GM21576 (cell line): ENCODE measurements at regions not wholly inside any gene's neighbourhood (a gene's known extent, or its start where the extent isn't known, plus 50 kb on each side); places are given as distances from the start of the nearest gene placed in this dataset.

ENCODE experiments used
- ATAC-seq: cut with Tn5 transposase; IDR thresholded peaks from one replicate; pipeline ENCODE4 v1.9.1; 2021; ENCODE audit warnings: mild to moderate bottlenecking, moderate library complexity; ENCODE audit not compliant: unreplicated experiment

DNA sequence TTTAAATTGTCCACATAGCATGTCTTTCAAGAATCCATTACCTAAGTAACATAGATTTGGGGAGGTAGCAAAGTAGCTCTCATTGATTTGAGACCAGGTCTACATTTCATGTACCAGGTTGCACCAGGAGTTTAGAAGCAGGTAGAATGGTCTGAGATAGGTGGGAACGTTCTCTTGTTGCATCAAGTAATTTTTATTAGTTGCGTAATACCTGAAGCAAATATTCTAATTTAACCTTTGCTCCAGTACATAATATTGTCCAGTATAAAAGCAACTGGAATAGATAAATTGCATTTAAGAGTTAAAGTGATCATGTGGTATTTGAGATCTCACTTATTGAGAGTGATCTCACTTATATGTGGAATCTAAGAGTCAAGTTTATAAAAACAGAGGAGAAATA lies 597.1 kb upstream of the PRMT6 start:
- no peak for ATAC-seq

DNA sequence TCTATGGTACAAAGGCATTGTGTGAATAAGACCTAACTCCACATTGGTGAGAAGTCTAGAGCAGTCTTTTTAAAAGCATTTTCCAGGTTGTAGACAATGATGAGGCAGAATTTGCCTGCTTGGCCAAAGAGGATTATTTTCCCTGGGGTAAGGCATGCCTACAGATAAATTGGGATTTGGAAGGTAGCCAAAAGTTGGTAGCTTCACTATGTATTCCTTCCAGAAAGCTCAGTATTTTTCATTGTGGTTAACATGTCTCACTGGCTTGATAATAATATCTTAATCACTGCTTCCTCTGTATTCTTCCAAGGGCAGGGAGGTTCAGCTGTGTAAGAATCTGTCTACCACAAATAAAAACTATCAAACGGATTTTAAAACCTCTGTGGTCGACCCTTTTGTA lies 590.8 kb upstream of the PRMT6 start:
- no peak for ATAC-seq

DNA sequence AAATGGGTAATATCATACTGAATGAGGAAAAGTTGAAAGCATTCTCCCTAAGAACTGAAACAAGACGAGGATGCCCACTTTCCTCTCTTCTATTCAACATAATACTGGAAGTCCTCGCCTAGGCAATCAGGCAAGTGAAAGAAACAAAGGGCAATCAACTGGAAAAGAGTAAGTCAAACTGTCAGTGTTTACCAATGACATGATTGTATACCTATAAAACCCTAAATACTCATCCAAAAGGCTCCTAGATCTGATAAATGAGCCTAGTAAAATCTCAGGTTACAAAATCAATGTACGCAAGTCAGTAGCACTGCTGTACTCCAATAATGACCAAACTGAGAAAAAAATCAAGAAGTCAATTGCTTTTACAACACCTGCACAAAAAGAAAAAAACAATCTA lies 575.8 kb upstream of the PRMT6 start:
- ATAC-seq, result no peak

DNA sequence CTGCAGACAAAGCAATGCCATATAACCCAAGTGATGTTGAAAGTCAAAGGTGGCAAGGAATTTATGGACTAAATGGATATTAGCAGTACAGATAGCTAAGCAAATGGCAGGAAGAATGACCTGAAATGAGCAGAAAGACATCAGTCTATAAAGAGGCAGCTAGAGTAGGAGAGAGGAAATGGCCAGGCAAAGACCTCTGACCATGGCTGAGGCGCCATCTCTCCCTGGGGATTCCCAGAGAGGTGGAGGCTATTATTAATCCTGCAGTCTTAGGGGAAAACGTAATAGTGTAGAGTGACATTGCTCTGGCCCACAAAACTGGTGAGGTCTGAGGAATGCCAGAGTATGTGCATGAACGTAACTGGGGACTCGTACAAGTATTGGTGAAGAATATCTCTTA lies 563.6 kb upstream of the PRMT6 start:
- ATAC-seq, result no peak

DNA sequence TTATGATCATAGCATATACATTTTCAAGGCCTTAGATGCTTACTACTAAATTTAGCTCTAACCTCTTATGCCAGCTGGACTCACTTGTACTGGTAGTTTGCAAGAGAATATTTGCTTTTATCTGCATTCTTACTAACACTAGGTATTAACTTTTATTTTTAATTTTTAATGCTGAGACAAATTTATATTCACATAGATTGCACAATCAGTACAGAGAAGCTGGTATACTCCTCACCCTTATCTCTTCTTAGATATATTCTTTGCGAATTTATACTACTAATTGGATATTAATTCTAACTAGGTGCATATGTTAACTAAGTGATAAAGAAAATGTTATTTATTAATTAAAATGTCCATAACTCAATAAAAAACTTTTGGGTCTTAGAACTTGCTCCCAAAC lies 561.8 kb upstream of the PRMT6 start:
- ATAC-seq, result no peak

DNA sequence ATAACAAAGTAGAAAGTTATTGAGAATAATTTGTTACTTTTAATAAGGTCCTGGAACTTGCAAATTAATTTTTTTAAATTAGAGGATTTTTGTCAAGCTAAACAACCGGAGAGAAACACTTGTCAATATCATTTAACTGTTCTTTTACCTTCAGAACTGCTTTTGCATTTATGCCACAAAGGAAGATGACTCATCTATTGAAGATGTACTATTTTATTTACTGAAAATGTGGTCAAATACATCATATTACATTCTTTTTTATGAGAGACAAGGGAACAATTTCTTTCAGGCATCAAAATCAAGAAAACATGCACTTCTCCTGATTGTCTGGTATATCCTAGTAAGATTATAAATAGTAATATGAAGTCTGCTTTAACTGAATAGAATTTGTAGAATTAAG lies 558.2 kb upstream of the PRMT6 start:
- no peak for ATAC-seq

DNA sequence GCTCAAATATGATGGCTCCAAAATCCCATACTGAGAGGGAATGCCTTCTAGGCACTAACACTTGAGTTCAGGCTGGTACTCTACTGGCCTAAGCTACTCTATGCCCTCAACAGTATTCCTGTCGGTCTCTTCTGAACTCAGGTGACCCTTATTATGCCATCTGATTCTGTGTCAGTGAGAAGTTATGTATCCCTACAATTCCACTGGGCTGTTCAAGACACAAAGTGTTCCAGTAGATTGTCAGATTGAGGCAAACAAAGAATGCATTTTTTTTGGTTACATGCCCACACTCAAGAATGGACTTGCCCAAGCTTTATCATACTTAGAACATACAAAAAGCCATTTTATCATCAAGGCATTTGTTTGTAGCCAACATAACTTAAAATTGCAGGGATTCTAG lies 553.8 kb upstream of the PRMT6 start:
- ATAC-seq, result no peak

DNA sequence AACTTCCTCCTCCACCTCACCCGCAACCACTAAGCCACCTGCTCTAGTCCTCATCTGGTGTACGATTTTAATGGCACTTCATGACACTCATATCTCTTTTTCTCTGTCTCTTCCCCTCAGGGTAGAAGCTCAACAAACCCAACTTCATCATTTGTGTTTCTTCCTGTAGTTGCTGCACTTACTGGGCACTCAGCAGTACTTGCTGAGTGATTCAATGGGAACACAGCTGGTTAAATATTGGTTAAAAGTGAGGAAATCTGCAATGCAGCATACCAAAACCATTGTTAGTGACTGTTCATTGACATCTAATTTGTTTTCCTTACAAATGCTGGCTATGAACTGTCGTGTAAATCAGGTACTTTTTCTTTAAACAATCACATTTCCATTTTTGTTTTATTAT lies 541.1 kb upstream of the PRMT6 start:
- ATAC-seq, result no peak

DNA sequence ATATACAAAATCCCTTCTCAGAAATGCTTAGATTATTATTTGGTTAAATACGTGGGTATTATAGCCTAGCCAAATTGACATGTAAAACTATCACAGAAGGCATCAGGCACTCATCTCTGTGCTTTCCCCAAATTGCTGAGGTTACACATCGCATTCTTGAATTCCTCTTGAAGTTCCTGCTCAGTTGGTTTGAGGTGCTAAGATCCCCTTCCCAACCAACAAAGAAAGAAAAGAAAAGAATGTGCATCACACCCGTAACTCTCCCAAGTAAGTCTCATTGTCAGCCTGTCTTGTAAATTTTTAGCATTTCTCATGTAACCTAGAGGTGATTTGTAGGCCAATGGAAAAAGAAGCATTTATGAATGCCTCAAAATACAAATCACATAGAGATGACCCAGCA lies 539.2 kb upstream of the PRMT6 start:
- no peak for ATAC-seq

DNA sequence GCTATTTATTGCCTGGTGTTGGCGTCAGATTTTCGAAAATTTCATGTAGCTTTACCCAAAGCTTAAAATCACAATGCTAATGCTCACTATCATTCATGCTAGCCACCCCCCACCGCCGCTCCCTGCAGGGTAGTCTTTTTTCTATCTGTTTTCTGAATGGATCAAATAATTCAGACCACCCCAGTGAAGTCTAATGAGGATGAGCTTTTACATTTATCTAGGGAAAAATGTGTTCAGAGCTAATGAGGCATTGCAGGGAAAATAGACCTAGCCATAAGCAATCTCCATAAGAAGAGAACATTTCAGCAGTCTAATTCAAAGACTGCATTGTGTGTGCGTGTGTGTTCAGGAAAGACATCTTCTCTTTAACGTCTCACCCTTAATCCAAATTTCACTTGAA lies 533.0 kb upstream of the PRMT6 start:
- ATAC-seq, result no peak

DNA sequence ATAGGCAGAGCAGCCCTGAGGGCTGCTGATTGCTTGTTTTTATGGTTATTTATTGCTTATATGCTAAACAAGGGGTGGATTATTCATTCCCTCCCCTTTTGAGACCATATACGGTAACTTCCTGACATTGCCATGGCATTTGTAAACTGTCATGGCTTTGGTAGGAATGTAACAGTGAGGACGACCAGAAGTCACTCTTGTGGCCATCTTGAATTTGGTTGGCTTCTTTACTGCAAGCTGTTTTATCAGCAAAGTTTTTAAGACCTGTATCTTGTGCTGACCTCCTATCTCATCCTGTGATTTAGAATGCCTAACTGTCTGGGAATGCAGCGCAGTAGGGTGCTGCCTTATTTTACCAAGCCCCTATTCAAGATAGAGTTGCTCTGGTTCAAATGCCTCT lies 531.8 kb upstream of the PRMT6 start:
- ATAC-seq, result no peak

DNA sequence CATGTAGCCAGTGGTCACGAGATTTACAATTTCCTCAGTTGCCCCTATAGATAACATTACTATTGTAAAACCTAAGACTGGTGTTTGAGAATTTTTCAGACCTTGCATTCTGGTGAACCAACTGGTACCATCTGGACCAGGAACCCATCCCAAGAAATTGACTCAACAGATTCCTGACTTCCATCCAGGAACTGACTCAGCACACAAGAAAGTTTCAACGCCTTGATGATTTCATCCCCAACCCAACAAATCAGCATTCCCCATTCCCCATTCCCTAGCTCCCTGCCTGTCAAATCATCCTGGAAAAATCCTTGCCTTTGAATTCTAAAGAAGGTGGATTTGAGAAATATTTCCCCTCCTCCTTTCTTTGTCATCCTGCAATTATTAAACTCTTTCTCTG lies 529.8 kb upstream of the PRMT6 start:
- ATAC-seq, result no peak

DNA sequence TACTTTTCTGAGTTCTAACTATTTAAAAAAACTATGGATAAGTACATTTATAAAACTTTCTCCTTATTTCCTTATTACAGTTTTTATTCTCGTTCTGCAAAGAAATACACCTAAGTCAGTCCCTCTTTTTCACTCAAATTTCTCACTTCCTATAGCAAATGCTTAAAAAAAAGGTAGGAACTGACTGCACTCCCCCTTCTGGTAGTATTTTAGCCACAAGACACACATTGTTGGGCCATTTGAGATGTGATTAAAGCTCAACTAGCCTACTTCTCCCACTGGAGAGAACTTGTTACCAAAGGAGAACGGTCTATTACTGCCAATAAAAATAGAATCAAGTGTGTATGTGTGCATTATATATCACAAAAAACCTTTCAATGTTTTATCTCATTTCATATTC lies 521.9 kb upstream of the PRMT6 start:
- no peak for ATAC-seq

DNA sequence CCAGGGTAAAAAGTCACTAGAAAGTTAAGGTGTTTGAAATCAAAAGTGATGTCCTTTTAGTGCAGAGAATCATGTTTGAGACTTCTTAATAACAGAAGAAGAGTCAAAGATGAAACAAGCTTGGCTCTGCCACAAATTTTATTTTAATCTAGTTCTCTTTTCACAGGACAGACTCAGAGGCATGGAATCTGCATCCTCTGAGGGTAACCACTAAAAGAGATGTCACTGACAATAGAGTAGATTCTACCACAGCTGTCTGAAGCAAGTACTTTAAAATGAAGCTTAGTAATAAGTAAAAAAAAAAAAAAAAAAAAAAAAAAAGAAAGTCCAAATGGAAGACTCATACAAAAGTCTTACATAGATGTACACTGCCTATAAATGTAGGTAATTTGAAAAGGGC lies 519.7 kb upstream of the PRMT6 start:
- ATAC-seq, result no peak

DNA sequence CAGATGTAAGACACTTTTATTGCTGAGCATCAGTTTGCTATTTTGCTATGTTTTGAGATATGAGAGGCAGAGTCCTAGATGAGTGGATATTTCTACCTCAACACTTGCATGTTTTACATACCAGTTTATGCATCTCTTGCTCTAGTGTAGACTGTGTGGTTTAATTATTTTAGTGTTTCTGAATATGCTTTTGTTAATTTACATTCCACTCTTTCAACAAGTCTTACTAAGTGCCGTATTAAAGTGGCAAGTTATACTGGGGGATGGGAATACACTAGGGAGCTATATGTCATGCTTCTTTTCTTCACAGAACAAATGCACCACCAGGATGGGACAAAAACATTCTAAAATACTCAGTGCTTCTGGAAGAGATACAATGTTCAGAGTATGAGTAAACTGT lies 507.7 kb upstream of the PRMT6 start:
- ATAC-seq, result no peak

DNA sequence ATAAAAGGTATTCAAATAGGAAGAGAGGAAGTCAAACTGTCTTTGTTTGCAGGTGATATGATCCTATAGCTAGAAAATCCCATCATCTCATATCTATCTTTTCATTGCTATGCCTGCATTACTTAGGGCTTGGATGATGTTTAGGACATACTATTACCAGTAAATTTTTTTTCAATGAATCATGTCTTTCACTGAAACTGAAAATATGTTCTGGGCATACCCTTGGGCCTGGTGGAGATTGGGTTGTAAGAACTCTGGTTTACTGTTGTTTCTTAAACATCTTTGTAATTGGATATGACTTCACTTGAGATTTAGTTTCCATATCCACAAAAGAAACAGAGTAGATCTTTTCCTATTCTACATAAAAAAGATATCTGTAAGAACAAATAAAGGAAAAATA lies 502.2 kb upstream of the PRMT6 start:
- no peak for ATAC-seq

DNA sequence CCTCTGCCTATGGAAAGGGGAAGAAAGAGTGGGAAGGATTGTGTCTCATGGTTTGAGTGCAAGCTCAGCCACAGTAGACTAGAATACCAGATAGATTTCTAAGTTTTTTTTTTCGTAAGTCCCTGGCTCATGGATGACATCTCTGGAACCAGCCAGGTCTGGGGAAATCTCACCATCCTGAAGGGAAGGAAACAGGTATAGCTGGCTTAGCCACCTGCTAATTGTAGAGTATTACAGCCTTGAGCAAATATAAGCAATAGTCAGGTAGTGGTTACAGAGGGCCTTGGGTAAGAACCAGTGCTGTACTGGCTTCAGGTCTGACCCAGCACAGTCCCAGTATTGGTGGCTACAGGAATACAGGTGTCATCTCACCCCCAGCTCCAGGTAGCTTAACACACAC lies 500.9 kb upstream of the PRMT6 start:
- no peak for ATAC-seq

DNA sequence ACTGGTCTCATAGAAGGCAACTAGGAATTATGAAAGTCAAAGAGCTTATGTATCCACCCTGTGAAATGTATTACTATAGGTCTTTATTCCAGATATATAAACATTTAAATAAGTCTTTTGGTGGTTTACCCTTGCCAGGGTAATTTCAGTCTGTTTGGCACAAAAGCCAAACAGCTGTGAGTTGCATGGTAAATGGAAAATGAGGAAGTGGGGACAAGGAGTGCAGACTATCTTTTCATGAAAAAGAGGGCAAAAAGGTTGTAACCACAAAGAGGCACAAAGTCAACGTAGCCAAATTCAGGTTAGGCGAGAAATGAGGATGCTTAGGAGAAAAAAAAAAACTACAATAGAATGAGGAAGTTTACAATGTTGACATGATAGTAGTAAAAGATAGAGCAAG lies 492.3 kb upstream of the PRMT6 start:
- ATAC-seq, result no peak

DNA sequence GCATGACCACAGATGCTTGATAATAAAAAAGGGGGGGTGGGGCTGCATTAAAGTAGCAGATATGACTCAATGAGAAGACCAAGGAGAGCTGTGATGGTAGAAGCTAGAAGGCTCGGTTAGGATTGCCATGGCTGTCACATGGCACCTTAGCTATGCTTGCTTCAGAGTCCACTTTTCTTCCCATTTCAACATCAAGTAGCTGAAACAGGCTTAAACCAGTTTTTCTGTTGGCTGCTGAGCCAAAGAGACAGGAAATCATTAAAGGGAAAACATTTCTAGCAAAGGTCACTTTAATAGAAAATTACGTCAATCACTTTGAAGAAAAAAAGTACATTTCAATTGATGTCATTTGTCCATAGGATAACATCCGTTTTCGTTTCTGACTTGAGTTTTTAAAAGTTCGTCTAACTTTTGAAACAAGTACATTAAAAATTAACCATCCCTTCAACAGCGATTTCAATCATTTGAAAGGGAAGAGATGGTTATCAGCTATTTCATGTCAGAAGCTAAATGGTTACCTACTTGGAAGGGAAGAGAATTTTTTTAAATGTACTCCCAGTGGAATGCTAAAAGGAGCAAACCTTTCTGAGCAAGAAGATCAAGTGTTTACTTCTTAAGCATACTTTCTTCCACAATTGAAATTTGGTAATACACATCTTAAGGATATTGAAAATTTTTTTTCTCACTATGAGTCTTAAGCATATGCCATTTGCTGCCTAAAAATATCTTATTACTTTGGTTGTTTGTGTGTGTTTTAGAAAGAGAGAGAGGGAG lies 488.1 kb upstream of the PRMT6 start:
- no peak for ATAC-seq

DNA sequence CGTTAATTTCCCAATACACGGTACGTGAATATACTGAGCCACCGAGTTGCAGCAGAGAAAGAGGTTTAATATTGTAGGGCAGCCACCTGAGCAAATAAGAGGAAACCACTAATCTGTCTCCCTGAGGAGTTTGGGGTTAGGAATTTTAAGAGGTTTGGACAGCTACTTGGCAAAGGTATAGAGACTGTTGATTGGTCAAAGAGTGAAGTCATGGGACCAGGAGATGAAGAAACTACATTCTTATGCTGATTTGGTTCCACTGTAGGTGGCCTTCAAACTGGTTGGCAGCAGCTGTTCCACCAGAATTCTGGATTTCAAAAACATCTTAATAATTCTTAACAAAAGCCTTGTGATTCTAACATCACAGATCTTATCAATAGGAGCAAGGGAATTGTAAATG lies 485.4 kb upstream of the PRMT6 start:
- ATAC-seq, result no peak

DNA sequence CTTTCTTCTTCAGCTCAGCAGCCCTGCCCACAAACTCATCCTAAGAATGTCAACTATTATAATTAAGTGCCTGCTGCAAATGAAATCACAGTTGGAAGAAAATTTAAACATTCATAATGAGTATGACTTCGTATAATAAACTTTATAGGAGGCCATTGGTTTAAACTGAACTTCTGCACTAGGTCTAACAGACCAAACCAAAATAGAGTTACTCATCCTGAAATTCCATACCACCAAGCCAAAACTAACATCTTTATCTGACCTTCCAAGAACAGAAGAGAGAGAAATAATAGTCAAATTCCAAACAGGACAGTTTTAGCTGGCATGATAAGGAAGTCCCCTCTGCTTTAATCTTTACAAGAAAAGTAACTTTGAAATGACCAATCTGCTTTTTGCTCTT lies 472.4 kb upstream of the PRMT6 start:
- no peak for ATAC-seq

DNA sequence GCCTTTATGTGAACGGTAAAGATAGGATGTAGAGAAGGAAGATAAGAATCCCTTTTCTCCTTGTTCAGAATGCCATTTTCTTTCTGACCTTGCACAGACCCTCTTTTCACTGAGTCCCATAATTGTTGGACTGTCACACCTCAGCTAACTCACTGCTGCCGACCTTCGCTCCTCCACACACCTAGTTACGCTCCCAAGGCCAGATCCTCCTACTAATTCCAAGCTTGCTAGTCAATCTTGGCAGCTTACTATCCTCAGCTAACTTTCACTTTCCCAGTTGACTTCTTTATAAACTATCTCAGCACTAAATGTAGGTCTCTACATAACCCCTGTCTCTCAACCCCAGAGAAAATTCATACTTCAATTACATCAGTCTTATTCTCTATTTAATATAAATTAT lies 471.8 kb upstream of the PRMT6 start:
- no peak for ATAC-seq

DNA sequence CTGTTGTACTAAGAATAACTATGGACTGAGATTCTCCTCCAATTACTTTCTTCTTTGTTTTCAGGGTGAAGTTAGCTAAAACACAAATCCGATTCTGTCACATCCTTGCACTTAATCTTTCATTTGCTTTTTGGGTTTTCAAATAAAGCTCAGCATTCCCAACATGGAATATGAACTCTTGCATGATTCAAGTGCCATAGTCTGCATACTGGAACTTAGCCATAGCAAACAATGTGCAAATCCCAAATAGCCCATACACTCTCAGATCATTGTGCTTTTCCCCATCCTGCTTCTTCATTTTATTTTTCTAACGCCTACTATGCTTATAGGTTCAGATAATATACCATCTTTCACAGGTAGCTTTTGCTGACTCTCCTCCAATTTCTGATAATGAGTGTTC lies 455.8 kb upstream of the PRMT6 start:
- no peak for ATAC-seq
